ENCODE measurements at regions not wholly inside any gene's neighbourhood (a gene's known extent, or its start where the extent isn't known, plus 50 kb on each side); places are given as distances from the start of the nearest gene placed in this dataset.

- H3K4me3 ChIP-seq (ENCODE audit: low read depth, low read length), result no peak overlapping the region
- TF ChIP-seq CTCF (IDR thresholded peaks at IDR 0.05; ENCODE audit: insufficient read depth, low read length), result no peak
- no peak for DNase-seq (ENCODE audit: low read depth)
These were observed 144.9 kb upstream of the RGS17 start for GRCh38 chr6:153275997-153276396.

- no peak for DNase-seq (ENCODE audit: low read depth)
- TF ChIP-seq CTCF (IDR thresholded peaks at IDR 0.05; ENCODE audit: insufficient read depth, low read length), result no peak
- no peak overlapping the region for H3K4me3 ChIP-seq (ENCODE audit: low read depth, low read length)
These were observed 141.3 kb upstream of the RGS17 start for GRCh38 chr6:153272201-153272980.

- no peak overlapping the region for H3K4me3 ChIP-seq (ENCODE audit: low read depth, low read length)
- no peak for DNase-seq (ENCODE audit: low read depth)
- no peak for TF ChIP-seq CTCF (IDR thresholded peaks at IDR 0.05; ENCODE audit: insufficient read depth, low read length)
These were observed 132.4 kb upstream of the RGS17 start for GRCh38 chr6:153263489-153263888.

- TF ChIP-seq CTCF (IDR thresholded peaks at IDR 0.05; ENCODE audit: insufficient read depth, low read length), result no peak
- no peak for DNase-seq (ENCODE audit: low read depth)
- no peak overlapping the region for H3K4me3 ChIP-seq (ENCODE audit: low read depth, low read length)
These were observed 120.2 kb upstream of the RGS17 start for GRCh38 chr6:153251326-153251725.

- DNase-seq (ENCODE audit: low read depth), result no peak
- TF ChIP-seq CTCF (IDR thresholded peaks at IDR 0.05; ENCODE audit: insufficient read depth, low read length), result no peak
- no peak overlapping the region for H3K4me3 ChIP-seq (ENCODE audit: low read depth, low read length)
These were observed 106.6 kb upstream of the RGS17 start for GRCh38 chr6:153237670-153238069.

GRCh38 chr6:153231048-153231646 lies 100.1 kb upstream of the RGS17 start:
- DNase-seq (ENCODE audit: low read depth), result peak; percentile 46
- no peak overlapping the region for H3K4me3 ChIP-seq (ENCODE audit: low read depth, low read length)
- TF ChIP-seq CTCF (IDR thresholded peaks at IDR 0.05; ENCODE audit: insufficient read depth, low read length), result peak; percentile 90
